Spleen (tissue), 11 donors: ENCODE measurements at regions not wholly inside any gene's neighbourhood (a gene's known extent, or its start where the extent isn't known, plus 50 kb on each side); places are given as distances from the start of the nearest gene placed in this dataset.

Experiments used
- DNase-seq: peaks from one replicate; pipeline ENCODE4 v3.0.0-alpha.2; 2020
- H3K27ac ChIP-seq, 8 donors: fragments of 200-600 bp; sonication (generic) in 7 of 8; 1 replicate in 4 of 8; 2 replicates in 4 of 8; pipeline versions ENCODE4 v1.5.0 to v1.8.0; 2016 to 2021; ENCODE audit warnings: inconsistent platforms in 4 of 8, mild to moderate bottlenecking in 4 of 8, moderate library complexity in 1 of 8
- H3K27me3 ChIP-seq, 7 donors: fragments of 200-600 bp; sonication (generic) in 6 of 7; replicated peaks in 1 of 7; 1 replicate in 4 of 7; 2 replicates in 3 of 7; pipeline versions ENCODE4 v1.5.0 to v1.8.0; 2016 to 2021; ENCODE audit warnings: inconsistent platforms in 3 of 7, mild to moderate bottlenecking in 1 of 7
- H3K36me3 ChIP-seq, 6 donors: fragments of 200-600 bp; sonication (generic) in 5 of 6; 1 replicate in 4 of 6; 2 replicates in 2 of 6; pipeline versions ENCODE4 v1.5.0 to v1.8.0; 2016 to 2021; ENCODE audit warnings: inconsistent platforms in 2 of 6
- H3K4me1 ChIP-seq, 6 donors: fragments of 200-600 bp; sonication (generic) in 5 of 6; 1 replicate in 3 of 6; 2 replicates in 3 of 6; pipeline versions ENCODE4 v1.5.0 to v1.8.0; 2016 to 2021; ENCODE audit warnings: inconsistent platforms in 3 of 6
- H3K4me3 ChIP-seq, 8 donors: fragments of 200-600 bp; sonication (generic) in 7 of 8; 1 replicate in 4 of 8; 2 replicates in 4 of 8; pipeline versions ENCODE4 v1.5.0 to v1.8.0; 2016 to 2021; ENCODE audit warnings: inconsistent platforms in 4 of 8, mild to moderate bottlenecking in 4 of 8, moderate library complexity in 2 of 8
- H3K9me3 ChIP-seq, 8 donors: fragments of 200-600 bp; sonication (generic) in 7 of 8; 1 replicate in 4 of 8; 2 replicates in 4 of 8; pipeline versions ENCODE4 v1.5.0 to v1.8.0; 2016 to 2021; ENCODE audit warnings: inconsistent platforms in 4 of 8
- POLR2A ChIP-seq, 3 donors: fragments of 450-650 bp; IDR thresholded peaks; one replicate each; pipeline ENCODE4 v1.5.1; 2017; ENCODE audit warnings: antibody characterized with exemption in 3 of 3, mild to moderate bottlenecking in 1 of 3
- POLR2AphosphoS5 ChIP-seq, 3 donors: sonication (generic); formaldehyde crosslinking; IDR thresholded peaks; one replicate each; pipeline ENCODE4 v1.5.1; 2017; ENCODE audit warnings: antibody characterized with exemption in 3 of 3
- WGBS, 5 donors: extraction: QIAGEN DNeasy Blood & Tissue Kit in 3 of 5; methylation state at CpG; one replicate each; pipeline versions ENCODE4 v1.1.5 to v1.1.7; 2013 to 2018; 5-methylcytosine and 5-hydroxymethylcytosine counted together
- intact Hi-C: fragments of 100-400 bp; cut with DNase I; formaldehyde crosslinking; loops from one replicate; pipeline ENCODE4 v1.15.0; 2023; ENCODE audit warnings: low total_unique reads
- TF ChIP-seq, protein P1 (sequence below), 11 experiments: fragments of 200-600 bp in 7 of 11; fragments of 450-650 bp in 4 of 11; sonication (generic) in 4 of 11; IDR thresholded peaks in 8 of 11; conservative IDR thresholded peaks in 3 of 11; 1 replicate in 7 of 11; 2 replicates in 4 of 11; pipeline versions ENCODE4 v1.4.0 to v1.8.0; 2016 to 2021; ENCODE audit warnings: antibody characterized with exemption in 11 of 11, inconsistent platforms in 4 of 11, mild to moderate bottlenecking in 1 of 11
- donor health status: healthy with polysubstance abuse.
- donor health status: DM: no; HTN: no; CAD: no; lungs with moderate emphysema.
- donor health status: DM: no; HTN: no; CAD: no.
- donor health status: Bipolar disorder and iron deficiency.
- donor health status: healthy.
- donor health status: DM: no; HTN: no; CAD: no.
- donor health status: DM: yes; HTN: yes; CAD: no.

DNA sequence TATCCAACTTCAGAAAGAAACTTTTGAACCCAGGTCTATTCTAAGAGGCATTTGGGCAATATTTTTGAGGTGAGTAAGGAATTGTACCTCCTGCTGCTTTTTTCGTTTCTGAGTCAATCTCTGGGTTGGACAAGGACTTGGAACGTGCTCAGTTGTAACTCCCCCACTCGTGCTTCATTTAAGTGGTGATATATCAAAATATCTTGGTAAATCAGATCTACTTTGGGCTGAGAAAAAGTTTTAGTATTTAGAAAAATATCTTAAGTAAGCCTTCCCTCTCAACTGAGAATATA, 728.9 kb downstream of the EFNB2 start:
- Histone ChIP-seq H3K9me3 (peaks cover 0 to 6% (median 0%) of the 10 kb centered on the region in 8 donors), H3K36me3 (no peaks in the 10 kb centered on the region), H3K27me3 (no peaks in the 10 kb centered on the region), H3K4me1 (no peaks in the 10 kb centered on the region), H3K4me3 (no peak overlapping the region), H3K27ac (no peak overlapping the region)
- TF ChIP-seq POLR2AphosphoS5 (IDR thresholded peaks at IDR 0.05) (no peak), POLR2A (IDR thresholded peaks at IDR 0.05) (no peak)
- TF ChIP-seq, protein P1, sequence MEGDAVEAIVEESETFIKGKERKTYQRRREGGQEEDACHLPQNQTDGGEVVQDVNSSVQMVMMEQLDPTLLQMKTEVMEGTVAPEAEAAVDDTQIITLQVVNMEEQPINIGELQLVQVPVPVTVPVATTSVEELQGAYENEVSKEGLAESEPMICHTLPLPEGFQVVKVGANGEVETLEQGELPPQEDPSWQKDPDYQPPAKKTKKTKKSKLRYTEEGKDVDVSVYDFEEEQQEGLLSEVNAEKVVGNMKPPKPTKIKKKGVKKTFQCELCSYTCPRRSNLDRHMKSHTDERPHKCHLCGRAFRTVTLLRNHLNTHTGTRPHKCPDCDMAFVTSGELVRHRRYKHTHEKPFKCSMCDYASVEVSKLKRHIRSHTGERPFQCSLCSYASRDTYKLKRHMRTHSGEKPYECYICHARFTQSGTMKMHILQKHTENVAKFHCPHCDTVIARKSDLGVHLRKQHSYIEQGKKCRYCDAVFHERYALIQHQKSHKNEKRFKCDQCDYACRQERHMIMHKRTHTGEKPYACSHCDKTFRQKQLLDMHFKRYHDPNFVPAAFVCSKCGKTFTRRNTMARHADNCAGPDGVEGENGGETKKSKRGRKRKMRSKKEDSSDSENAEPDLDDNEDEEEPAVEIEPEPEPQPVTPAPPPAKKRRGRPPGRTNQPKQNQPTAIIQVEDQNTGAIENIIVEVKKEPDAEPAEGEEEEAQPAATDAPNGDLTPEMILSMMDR (IDR thresholded peaks at IDR 0.05 in 8 of 11, conservative IDR thresholded peaks at IDR 0.05 in 3 of 11): no peak
- WGBS, 5 donors: 50 to 69% (median 62%) methylated on average over 3 of the region's 3 CpGs
- DNase-seq: no peak
- intact Hi-C loops: no loop called here

DNA sequence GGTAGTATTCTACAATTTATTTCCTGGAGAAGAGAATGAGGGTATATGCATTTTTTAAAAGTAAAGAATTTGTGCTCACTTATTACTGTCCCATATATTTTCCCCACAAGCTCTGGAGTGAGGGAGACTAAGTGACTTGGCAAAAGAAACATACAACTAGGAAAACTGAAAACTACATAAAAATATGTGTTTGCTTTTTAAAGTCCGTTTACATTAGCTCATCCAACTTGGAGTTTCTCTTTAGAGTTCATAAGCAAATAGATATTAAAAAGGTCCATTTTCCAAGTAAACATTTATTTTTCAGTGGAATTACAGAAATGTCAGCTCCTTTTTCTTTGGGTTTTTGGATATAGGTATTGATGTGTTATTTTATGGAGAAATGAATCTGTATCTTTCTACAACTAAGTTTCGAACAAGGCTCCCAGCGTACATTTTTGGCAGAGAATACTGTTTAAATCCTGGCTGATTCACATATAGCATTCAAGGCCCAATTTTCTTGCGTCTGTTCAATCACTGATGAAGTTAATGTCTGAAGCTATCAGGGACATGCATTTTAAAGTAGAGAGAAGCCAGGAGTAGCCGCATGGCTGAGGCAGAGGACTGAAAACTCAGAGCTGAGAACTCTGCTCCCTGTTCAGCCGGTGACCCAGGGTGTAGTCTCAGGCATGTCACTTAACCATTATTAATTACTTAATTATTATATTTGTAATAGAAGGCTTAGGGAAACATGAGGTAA, 729.4 kb downstream of the EFNB2 start:
- Histone ChIP-seq H3K4me1 (no peaks in the 10 kb centered on the region), H3K27ac (no peak overlapping the region), H3K4me3 (no peak overlapping the region), H3K9me3 (peaks cover 0 to 6% (median 0%) of the 10 kb centered on the region in 8 donors), H3K36me3 (no peaks in the 10 kb centered on the region), H3K27me3 (no peaks in the 10 kb centered on the region)
- DNase-seq: no peak
- intact Hi-C loops: no loop called here
- TF ChIP-seq POLR2A (IDR thresholded peaks at IDR 0.05) (no peak), POLR2AphosphoS5 (IDR thresholded peaks at IDR 0.05) (no peak)
- TF ChIP-seq, protein P1 (IDR thresholded peaks at IDR 0.05 in 8 of 11, conservative IDR thresholded peaks at IDR 0.05 in 3 of 11): no peak
- 75 to 86% (median 77%) methylated on average over 6 of the region's 6 CpGs for WGBS, 5 donors

DNA sequence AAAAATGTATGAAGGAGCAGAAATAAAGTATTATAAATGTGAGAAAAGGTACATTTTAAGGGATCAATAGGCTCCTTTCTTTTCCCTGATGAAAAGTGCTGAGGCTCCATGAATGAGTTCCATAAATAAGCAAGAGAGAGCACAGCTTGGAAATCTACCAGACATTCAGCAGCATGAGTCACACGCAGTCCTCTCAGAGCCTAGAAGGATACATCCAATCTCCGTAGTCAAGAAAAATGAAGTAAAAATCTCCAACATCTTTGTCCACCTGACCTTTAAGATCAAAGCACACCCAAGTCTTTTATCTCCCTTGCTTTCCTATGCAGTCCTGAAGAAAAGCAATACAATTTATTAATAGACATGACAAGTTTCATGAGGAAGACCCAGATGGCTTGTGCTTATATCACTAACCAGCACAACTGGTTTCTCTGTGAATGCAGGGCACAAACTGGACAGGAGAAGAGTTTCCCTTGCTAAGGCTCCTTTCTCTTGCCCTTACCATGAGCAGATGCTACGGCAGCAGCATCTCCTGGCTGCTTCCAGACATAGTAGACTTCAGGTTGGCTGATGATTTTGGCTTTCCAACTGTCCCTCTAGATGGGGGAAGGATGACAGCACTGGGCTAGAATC, 730.8 kb downstream of the EFNB2 start:
- TF ChIP-seq, protein P1 (IDR thresholded peaks at IDR 0.05 in 8 of 11, conservative IDR thresholded peaks at IDR 0.05 in 3 of 11): no peak
- TF ChIP-seq POLR2AphosphoS5 (IDR thresholded peaks at IDR 0.05): no peak
- TF ChIP-seq POLR2A (IDR thresholded peaks at IDR 0.05): no peak
- no peak for DNase-seq

GRCh38 chr13:105799155-105799554, 736.3 kb downstream of the EFNB2 start:
- Histone ChIP-seq H3K27me3 (no peaks in the 10 kb centered on the region), H3K4me1 (no peaks in the 10 kb centered on the region), H3K9me3 (no peaks in the 10 kb centered on the region), H3K27ac (no peak overlapping the region), H3K36me3 (no peaks in the 10 kb centered on the region), H3K4me3 (no peak overlapping the region)
- DNase-seq: no peak
- TF ChIP-seq, protein P1 (IDR thresholded peaks at IDR 0.05 in 8 of 11, conservative IDR thresholded peaks at IDR 0.05 in 3 of 11): no peak
- TF ChIP-seq POLR2AphosphoS5 (IDR thresholded peaks at IDR 0.05): no peak
- TF ChIP-seq POLR2A (IDR thresholded peaks at IDR 0.05): no peak
- intact Hi-C loops: no loop called here

More for the DNA sequence above, 730.8 kb downstream of the EFNB2 start:
- Histone ChIP-seq H3K4me3 (no peak overlapping the region), H3K9me3 (peaks cover 0 to 6% (median 0%) of the 10 kb centered on the region in 8 donors), H3K4me1 (no peaks in the 10 kb centered on the region), H3K27me3 (no peaks in the 10 kb centered on the region), H3K27ac (no peak overlapping the region), H3K36me3 (no peaks in the 10 kb centered on the region)
- 84 to 93% (median 87%) methylated on average over 3 of the region's 3 CpGs for WGBS, 5 donors
- intact Hi-C loops: no loop called here
